H1 (cell line): ENCODE measurements at regions not wholly inside any gene's neighbourhood (a gene's known extent, or its start where the extent isn't known, plus 50 kb on each side); places are given as distances from the start of the nearest gene placed in this dataset.

Source experiments
- EP300 ChIP-seq, 2 experiments: IDR thresholded peaks; 1 replicate in 1 of 2; 2 replicates in 1 of 2; pipeline ENCODE4 v1.6.1; 2011 to 2012; ENCODE audit warnings: low read depth in 2 of 2, low read length in 2 of 2, mild to moderate bottlenecking in 2 of 2, borderline replicate concordance in 1 of 2, inconsistent platforms in 1 of 2, moderate library complexity in 1 of 2
- RXRA ChIP-seq: IDR thresholded peaks from 2 replicates; pipeline ENCODE4 v1.6.1; 2011; ENCODE audit warnings: low read depth, mild to moderate bottlenecking, low read length, moderate library complexity; ENCODE audit not compliant: insufficient read depth
- SRF ChIP-seq: IDR thresholded peaks from 2 replicates; pipeline ENCODE4 v1.6.1; 2011; ENCODE audit warnings: mild to moderate bottlenecking, low read depth, low read length, moderate library complexity
- TAF7 ChIP-seq: optimal IDR thresholded peaks from 2 replicates; pipeline ENCODE3; 2011; ENCODE audit warnings: low read depth, mild to moderate bottlenecking, inconsistent platforms, low read length, moderate library complexity, borderline replicate concordance
- TF ChIP-seq, protein P1 (sequence below), 3 experiments: IDR thresholded peaks; 1 replicate in 2 of 3; 2 replicates in 1 of 3; pipeline versions ENCODE4 v1.5.1 to v1.6.1; 2011; ENCODE audit warnings: low read length in 3 of 3, mild to moderate bottlenecking in 3 of 3, inconsistent platforms in 2 of 3, low read depth in 1 of 3, moderate library complexity in 1 of 3; ENCODE audit not compliant: insufficient read depth in 1 of 3; ENCODE audit errors: control extremely low read depth in 1 of 3

GRCh38 chr18:73696171-73696570 is 451.5 kb downstream of the FBXO15 start:
- TF ChIP-seq, protein P1, sequence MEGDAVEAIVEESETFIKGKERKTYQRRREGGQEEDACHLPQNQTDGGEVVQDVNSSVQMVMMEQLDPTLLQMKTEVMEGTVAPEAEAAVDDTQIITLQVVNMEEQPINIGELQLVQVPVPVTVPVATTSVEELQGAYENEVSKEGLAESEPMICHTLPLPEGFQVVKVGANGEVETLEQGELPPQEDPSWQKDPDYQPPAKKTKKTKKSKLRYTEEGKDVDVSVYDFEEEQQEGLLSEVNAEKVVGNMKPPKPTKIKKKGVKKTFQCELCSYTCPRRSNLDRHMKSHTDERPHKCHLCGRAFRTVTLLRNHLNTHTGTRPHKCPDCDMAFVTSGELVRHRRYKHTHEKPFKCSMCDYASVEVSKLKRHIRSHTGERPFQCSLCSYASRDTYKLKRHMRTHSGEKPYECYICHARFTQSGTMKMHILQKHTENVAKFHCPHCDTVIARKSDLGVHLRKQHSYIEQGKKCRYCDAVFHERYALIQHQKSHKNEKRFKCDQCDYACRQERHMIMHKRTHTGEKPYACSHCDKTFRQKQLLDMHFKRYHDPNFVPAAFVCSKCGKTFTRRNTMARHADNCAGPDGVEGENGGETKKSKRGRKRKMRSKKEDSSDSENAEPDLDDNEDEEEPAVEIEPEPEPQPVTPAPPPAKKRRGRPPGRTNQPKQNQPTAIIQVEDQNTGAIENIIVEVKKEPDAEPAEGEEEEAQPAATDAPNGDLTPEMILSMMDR (IDR thresholded peaks at IDR 0.05; ENCODE audit: control extremely low read depth in 1 of 3, insufficient read depth in 1 of 3, low read depth in 1 of 3, low read length in 3 of 3): no peak
- TF ChIP-seq RXRA (no peak), TAF7 (no peak), EP300 (IDR thresholded peaks at IDR 0.05; ENCODE audit: borderline replicate concordance in 1 of 2, low read depth in 2 of 2, low read length in 2 of 2) (no peak), SRF (no peak)
